NB4 (cell line): ENCODE measurements at regions not wholly inside any gene's neighbourhood (a gene's known extent, or its start where the extent isn't known, plus 50 kb on each side); places are given as distances from the start of the nearest gene placed in this dataset.
"Not testable (repeated sequence)": the region's sequence is repeated elsewhere in the genome, so short reads cannot be mapped to it uniquely, and the experiment has no call there.

Experiments
- DNase-seq: peaks from one replicate; pipeline ENCODE4 v3.0.0; 2010; ENCODE audit warnings: low read depth
- H3K4me3 ChIP-seq: one replicate; pipeline ENCODE4 v1.5.1; 2011; ENCODE audit warnings: mild to moderate bottlenecking, low read depth, low read length, moderate library complexity
- MYC ChIP-seq: IDR thresholded peaks from 2 replicates; pipeline ENCODE4 v1.6.1; 2011; ENCODE audit warnings: low read depth, low read length
- POLR2A ChIP-seq: IDR thresholded peaks from 2 replicates; pipeline ENCODE4 v1.6.1; 2011; ENCODE audit warnings: mild to moderate bottlenecking; ENCODE audit not compliant: insufficient read length; ENCODE audit errors: extremely low read depth
- TF ChIP-seq, protein P1 (sequence below): IDR thresholded peaks from 2 replicates; pipeline ENCODE4 v1.6.1; 2011; ENCODE audit warnings: low read depth, low read length
- TF ChIP-seq, protein P2 (sequence below): IDR thresholded peaks from one replicate; pipeline ENCODE4 v1.5.1; 2012; ENCODE audit warnings: low read depth, low read length

GRCh38 chrX:55356609-55357008 is 91.9 kb upstream of the PAGE3 start:
- DNase-seq: no peak
- TF ChIP-seq MYC (no peak), POLR2A (no peak)
- TF ChIP-seq, protein P1, sequence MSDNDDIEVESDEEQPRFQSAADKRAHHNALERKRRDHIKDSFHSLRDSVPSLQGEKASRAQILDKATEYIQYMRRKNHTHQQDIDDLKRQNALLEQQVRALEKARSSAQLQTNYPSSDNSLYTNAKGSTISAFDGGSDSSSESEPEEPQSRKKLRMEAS: no peak
- H3K4me3 ChIP-seq: no peak overlapping the region

- no peak for DNase-seq
- no peak overlapping the region for H3K4me3 ChIP-seq
- TF ChIP-seq, protein P2, sequence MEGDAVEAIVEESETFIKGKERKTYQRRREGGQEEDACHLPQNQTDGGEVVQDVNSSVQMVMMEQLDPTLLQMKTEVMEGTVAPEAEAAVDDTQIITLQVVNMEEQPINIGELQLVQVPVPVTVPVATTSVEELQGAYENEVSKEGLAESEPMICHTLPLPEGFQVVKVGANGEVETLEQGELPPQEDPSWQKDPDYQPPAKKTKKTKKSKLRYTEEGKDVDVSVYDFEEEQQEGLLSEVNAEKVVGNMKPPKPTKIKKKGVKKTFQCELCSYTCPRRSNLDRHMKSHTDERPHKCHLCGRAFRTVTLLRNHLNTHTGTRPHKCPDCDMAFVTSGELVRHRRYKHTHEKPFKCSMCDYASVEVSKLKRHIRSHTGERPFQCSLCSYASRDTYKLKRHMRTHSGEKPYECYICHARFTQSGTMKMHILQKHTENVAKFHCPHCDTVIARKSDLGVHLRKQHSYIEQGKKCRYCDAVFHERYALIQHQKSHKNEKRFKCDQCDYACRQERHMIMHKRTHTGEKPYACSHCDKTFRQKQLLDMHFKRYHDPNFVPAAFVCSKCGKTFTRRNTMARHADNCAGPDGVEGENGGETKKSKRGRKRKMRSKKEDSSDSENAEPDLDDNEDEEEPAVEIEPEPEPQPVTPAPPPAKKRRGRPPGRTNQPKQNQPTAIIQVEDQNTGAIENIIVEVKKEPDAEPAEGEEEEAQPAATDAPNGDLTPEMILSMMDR: no peak
- TF ChIP-seq, protein P1: no peak
- no peak for TF ChIP-seq POLR2A
- TF ChIP-seq MYC: no peak
Observed at GRCh38 chrX:55357236-55357635, 92.5 kb upstream of the PAGE3 start.

DNA sequence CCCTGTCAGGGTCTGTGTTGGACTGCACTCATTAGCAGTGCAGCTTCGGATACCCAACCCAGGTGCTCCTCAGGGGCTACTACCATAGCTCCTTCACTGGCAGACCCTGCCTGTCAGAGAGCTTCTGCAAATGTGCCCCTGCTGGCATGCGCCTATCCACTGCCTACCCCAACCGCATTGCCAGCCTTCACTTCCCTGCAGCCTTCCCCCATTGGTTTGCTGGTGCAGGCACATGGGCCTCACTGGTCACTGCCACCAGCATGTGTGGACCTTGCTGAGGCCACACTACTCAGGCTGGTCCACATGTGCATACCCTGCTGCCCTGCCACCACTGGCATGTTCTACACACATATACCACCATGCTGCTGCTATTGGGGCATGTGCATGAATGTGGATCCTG is 72.5 kb upstream of the MAGEH1 start:
- DNase-seq: no peak
- H3K4me3 ChIP-seq: no peak overlapping the region
- TF ChIP-seq, protein P1: no peak
- TF ChIP-seq MYC (no peak), POLR2A (no peak)
- TF ChIP-seq, protein P2: no peak

DNA sequence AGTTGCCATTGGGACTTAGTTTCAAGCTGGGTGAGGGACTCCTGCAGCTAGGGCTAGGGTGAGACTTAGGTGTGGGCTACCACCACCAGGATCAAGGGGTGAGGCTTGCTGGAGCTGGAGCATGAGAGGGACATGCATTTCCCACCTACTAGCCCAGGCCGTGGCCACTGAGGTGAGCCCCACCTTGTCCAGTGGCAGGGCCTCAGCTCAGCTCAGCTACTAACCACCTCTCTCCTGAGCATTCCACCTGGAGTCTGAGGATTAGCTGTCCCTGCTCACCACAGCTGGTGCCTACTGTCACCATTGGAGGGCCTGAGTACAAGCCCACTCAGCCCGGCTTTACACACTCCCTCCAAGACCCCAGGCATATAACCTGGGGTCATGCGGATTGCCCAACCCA is 62.6 kb upstream of the MAGEH1 start:
- TF ChIP-seq, protein P2: no peak
- TF ChIP-seq, protein P1: no peak
- TF ChIP-seq MYC: no peak
- no peak for TF ChIP-seq POLR2A
- no peak for DNase-seq
- no peak overlapping the region for H3K4me3 ChIP-seq

DNA sequence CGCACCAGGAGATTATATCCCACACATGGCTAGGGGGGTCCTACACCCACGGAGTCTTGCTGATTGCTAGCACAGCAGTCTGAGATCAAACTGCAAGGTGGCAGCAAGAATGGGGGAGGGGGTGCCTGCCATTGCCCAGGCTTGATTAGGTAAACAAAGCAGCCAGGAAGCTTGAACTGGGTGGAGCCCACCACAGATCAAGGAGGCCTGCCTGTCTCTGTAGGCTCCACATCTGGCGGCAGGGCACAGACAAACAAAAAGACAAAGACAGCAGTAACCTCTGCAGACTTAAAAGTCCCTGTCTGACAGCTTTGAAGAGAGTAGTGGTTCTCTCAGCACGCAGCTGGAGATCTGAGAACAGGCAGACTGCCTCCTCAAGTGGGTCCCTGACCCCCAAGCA is 55.1 kb upstream of the MAGEH1 start:
- DNase-seq, H3K4me3 ChIP-seq: not testable (repeated sequence)
